SK-N-SH treated with all-trans-retinoic acid at 6 μM for 48 hours (cell line): ENCODE measurements at regions not wholly inside any gene's neighbourhood (a gene's known extent, or its start where the extent isn't known, plus 50 kb on each side); places are given as distances from the start of the nearest gene placed in this dataset.

Source experiments
- ATAC-seq: fragments of 200-7000 bp; cut with Tn5 transposase; 3 replicates; pipeline ENCODE4 v1.9.1; 2020; ENCODE audit warnings: mild to moderate bottlenecking, moderate library complexity
- BACH2 ChIP-seq: fragments of 250-450 bp; sonication (Bioruptor Pico); IDR thresholded peaks from 2 replicates; pipeline ENCODE4 v1.9.0; 2021; ENCODE audit warnings: mild to moderate bottlenecking, borderline replicate concordance
- CREB5 ChIP-seq: fragments of 250-450 bp; sonication (Bioruptor Pico); IDR thresholded peaks from 2 replicates; pipeline ENCODE4 v1.5.1; 2020; ENCODE audit warnings: low read depth, mild to moderate bottlenecking, moderate library complexity
- CSDC2 ChIP-seq: fragments of 250-450 bp; sonication (Bioruptor Pico); IDR thresholded peaks from 2 replicates; pipeline ENCODE4 v1.5.0; 2020; ENCODE audit warnings: mild to moderate bottlenecking, moderate library complexity
- CSRNP3 ChIP-seq: fragments of 250-450 bp; sonication (Bioruptor Pico); IDR thresholded peaks from 2 replicates; pipeline ENCODE4 v1.5.1; 2021; ENCODE audit warnings: mild to moderate bottlenecking, moderate library complexity
- ESRRG ChIP-seq: fragments of 250-450 bp; sonication (Bioruptor Pico); IDR thresholded peaks from 2 replicates; pipeline ENCODE4 v1.6.1; 2021; ENCODE audit warnings: mild to moderate bottlenecking
- ISL1 ChIP-seq: fragments of 250-450 bp; sonication (Bioruptor Pico); IDR thresholded peaks from 2 replicates; pipeline ENCODE4 v2.1.2; 2022; ENCODE audit warnings: mild to moderate bottlenecking, moderate library complexity
- OSR1 ChIP-seq: fragments of 250-450 bp; sonication (Bioruptor Pico); IDR thresholded peaks from 2 replicates; pipeline ENCODE4 v1.8.0; 2022; ENCODE audit warnings: moderate library complexity, mild to moderate bottlenecking, inconsistent platforms
- PATZ1 ChIP-seq: fragments of 250-450 bp; sonication (Bioruptor Pico); IDR thresholded peaks from 2 replicates; pipeline ENCODE4 v1.8.0; 2020; ENCODE audit warnings: mild to moderate bottlenecking, moderate library complexity, borderline replicate concordance
- POU6F1 ChIP-seq: fragments of 250-450 bp; sonication (Bioruptor Pico); IDR thresholded peaks from 2 replicates; pipeline ENCODE4 v1.8.0; 2021; ENCODE audit warnings: low read depth, mild to moderate bottlenecking, moderate library complexity, borderline replicate concordance
- PPARA ChIP-seq: fragments of 250-450 bp; sonication (Bioruptor Pico); IDR thresholded peaks from 2 replicates; pipeline ENCODE4 v1.5.0; 2020; ENCODE audit warnings: mild to moderate bottlenecking, borderline replicate concordance
- RARB ChIP-seq: fragments of 250-450 bp; sonication (Bioruptor Pico); IDR thresholded peaks from 2 replicates; pipeline ENCODE4 v1.8.0; 2021; ENCODE audit warnings: mild to moderate bottlenecking, moderate library complexity
- SNAI2 ChIP-seq: fragments of 250-450 bp; sonication (Bioruptor Pico); IDR thresholded peaks from 2 replicates; pipeline ENCODE4 v1.5.0; 2020; ENCODE audit warnings: mild to moderate bottlenecking, moderate library complexity
- ZC3H10 ChIP-seq: fragments of 250-450 bp; sonication (Bioruptor Pico); IDR thresholded peaks from 2 replicates; pipeline ENCODE4 v1.5.1; 2021; ENCODE audit warnings: mild to moderate bottlenecking, moderate library complexity
- ZFP30 ChIP-seq: fragments of 450-650 bp; formaldehyde crosslinking; IDR thresholded peaks from 2 replicates; pipeline ENCODE4 v1.5.0; 2022; ENCODE audit warnings: mild to moderate bottlenecking, moderate library complexity
- ZNF565 ChIP-seq: fragments of 450-650 bp; formaldehyde crosslinking; conservative IDR thresholded peaks from 2 replicates; pipeline ENCODE4 v1.5.0; 2020; ENCODE audit warnings: low read depth, mild to moderate bottlenecking, moderate library complexity
- TF ChIP-seq, protein P1 (sequence below): fragments of 250-450 bp; sonication (Bioruptor Pico); IDR thresholded peaks from 2 replicates; pipeline ENCODE4 v1.5.0; 2020; ENCODE audit warnings: mild to moderate bottlenecking, moderate library complexity

- no peak for ATAC-seq
- TF ChIP-seq POU6F1 (CRISPR knock-in tag): no peak
- no peak for TF ChIP-seq CSRNP3
- no peak for TF ChIP-seq ZNF565 (CRISPR knock-in tag)
- TF ChIP-seq ZFP30 (CRISPR knock-in tag): no peak
- TF ChIP-seq CREB5 (CRISPR knock-in tag): no peak
- TF ChIP-seq RARB (CRISPR knock-in tag): no peak
- no peak for TF ChIP-seq PATZ1 (CRISPR knock-in tag)
- TF ChIP-seq PPARA (CRISPR knock-in tag): no peak
- TF ChIP-seq, protein P1, sequence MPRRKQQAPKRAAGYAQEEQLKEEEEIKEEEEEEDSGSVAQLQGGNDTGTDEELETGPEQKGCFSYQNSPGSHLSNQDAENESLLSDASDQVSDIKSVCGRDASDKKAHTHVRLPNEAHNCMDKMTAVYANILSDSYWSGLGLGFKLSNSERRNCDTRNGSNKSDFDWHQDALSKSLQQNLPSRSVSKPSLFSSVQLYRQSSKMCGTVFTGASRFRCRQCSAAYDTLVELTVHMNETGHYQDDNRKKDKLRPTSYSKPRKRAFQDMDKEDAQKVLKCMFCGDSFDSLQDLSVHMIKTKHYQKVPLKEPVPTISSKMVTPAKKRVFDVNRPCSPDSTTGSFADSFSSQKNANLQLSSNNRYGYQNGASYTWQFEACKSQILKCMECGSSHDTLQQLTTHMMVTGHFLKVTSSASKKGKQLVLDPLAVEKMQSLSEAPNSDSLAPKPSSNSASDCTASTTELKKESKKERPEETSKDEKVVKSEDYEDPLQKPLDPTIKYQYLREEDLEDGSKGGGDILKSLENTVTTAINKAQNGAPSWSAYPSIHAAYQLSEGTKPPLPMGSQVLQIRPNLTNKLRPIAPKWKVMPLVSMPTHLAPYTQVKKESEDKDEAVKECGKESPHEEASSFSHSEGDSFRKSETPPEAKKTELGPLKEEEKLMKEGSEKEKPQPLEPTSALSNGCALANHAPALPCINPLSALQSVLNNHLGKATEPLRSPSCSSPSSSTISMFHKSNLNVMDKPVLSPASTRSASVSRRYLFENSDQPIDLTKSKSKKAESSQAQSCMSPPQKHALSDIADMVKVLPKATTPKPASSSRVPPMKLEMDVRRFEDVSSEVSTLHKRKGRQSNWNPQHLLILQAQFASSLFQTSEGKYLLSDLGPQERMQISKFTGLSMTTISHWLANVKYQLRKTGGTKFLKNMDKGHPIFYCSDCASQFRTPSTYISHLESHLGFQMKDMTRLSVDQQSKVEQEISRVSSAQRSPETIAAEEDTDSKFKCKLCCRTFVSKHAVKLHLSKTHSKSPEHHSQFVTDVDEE (CRISPR knock-in tag): no peak
- no peak for TF ChIP-seq CSDC2 (CRISPR knock-in tag)
- TF ChIP-seq OSR1 (CRISPR knock-in tag): no peak
- no peak for TF ChIP-seq BACH2 (CRISPR knock-in tag)
- TF ChIP-seq SNAI2: no peak
These were observed 143.4 kb downstream of the KIF26A start for GRCh38 chr14:104281768-104282301.

DNA sequence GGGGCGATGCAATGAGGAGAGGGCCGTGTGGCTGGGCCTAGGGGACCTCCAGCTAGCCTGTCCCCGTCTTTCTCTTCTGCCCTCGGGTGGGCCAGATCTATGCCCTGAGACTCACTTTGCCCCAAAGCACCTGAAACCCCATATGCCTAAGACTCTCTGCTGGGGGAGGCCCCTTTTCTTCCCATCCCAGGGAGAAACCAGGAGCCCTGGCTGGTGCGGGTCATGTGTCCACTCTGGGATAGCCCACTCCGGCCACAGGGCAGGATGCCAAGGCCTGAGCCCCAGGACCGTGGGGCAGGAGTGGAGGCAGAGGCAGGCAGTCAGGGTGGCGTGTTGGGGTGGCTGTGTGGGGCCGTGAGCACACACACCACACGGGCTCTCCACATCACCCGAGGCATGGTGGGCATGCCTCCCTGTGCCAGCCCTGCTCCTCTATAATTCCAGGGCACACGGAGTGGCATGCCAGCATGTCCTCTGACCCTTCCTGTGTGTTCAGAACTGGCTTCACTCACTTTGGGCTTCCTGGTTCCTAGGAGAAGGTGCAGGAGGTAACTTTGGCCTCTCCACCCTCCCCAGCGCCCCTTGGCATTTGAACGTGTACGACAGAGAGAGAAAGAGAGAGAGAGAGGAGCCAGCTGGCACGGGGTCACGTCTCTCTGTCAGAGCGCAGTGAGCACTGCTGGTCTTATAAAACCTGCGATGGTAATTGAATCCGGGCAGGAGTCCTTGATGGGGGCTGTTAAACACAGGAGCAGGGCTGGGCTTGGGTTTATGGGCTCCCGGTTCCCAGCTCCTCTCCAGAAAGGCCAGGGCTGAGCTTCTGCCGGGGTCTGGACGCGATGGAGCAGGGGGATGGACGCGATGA lies 144.2 kb downstream of the KIF26A start:
- no peak for ATAC-seq
- TF ChIP-seq CSDC2 (CRISPR knock-in tag): no peak
- TF ChIP-seq ESRRG (CRISPR knock-in tag): no peak
- no peak for TF ChIP-seq RARB (CRISPR knock-in tag)
- TF ChIP-seq ZC3H10 (CRISPR knock-in tag): no peak
- TF ChIP-seq ZNF565 (CRISPR knock-in tag): no peak
- TF ChIP-seq ISL1 (CRISPR knock-in tag): no peak
- TF ChIP-seq CREB5 (CRISPR knock-in tag): no peak
- TF ChIP-seq, all 23 proteins: peak for 0
